OCI-M1 (cell line): ENCODE measurements at regions not wholly inside any gene's neighbourhood (a gene's known extent, or its start where the extent isn't known, plus 50 kb on each side); places are given as distances from the start of the nearest gene placed in this dataset.
"Not testable (repeated sequence)": the region's sequence is repeated elsewhere in the genome, so short reads cannot be mapped to it uniquely, and the experiment has no call there.

Experiments
- DNase-seq: peaks from one replicate; lab custom pipeline; 2025; lab: John Stamatoyannopoulos, UW

DNA sequence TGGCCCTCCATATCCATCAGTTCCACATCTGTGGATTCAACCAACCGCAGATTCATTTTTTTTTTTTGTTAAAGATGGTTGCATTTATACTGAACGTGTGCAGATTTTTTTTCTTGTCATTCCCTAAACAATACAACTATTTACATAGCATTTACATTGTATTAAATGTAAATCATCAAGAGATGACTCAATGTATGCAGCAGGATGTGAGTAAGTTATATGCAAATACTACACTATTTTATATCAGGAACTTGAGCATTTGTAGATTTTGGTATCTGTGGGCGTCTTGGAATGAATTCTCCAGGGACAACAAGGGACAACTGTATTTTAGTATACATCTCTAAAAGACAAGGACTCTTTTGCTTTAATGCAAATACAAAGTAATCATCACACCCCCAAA is 299.2 kb upstream of the ZNF608 start:
- no peak for DNase-seq

DNA sequence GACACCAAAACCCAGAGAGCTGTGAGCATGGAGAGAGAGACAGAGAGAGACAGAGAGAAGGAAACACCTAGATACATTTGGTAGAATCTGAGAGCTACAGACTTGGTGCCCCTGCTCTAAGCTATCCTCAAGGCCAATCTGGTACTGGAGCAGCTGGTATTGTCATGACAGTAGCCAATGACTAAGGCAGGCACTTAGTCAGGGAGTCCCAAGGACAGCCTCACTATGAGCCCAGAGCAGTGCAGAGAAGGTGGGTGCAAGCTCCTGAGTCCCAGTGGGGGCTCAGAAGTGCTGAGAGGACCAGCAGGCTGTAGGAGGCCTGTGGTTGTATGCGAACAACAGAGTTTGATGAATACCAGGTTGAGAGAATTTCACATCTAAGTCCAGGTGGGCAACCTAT is 300.4 kb upstream of the ZNF608 start:
- DNase-seq = no peak

DNA sequence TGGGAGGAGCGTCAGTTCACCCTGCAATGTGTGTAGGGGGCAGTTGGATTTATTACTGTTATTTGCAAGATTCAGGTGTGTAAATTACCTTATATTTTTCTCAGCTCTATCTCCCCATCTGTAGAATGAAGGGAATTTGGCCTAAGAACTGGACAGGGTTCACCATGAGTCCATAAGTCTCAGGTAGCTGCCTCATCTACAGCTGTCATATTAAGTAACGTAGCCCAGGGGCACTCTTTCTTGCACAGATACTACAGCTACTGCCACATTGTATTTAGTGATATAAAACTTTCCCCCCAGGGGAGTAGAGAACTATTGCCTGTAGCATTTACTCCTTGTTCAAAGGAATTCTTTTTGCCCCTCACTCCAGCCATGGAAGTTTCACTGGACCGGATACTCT is 301.4 kb upstream of the ZNF608 start:
- no peak for DNase-seq

DNA sequence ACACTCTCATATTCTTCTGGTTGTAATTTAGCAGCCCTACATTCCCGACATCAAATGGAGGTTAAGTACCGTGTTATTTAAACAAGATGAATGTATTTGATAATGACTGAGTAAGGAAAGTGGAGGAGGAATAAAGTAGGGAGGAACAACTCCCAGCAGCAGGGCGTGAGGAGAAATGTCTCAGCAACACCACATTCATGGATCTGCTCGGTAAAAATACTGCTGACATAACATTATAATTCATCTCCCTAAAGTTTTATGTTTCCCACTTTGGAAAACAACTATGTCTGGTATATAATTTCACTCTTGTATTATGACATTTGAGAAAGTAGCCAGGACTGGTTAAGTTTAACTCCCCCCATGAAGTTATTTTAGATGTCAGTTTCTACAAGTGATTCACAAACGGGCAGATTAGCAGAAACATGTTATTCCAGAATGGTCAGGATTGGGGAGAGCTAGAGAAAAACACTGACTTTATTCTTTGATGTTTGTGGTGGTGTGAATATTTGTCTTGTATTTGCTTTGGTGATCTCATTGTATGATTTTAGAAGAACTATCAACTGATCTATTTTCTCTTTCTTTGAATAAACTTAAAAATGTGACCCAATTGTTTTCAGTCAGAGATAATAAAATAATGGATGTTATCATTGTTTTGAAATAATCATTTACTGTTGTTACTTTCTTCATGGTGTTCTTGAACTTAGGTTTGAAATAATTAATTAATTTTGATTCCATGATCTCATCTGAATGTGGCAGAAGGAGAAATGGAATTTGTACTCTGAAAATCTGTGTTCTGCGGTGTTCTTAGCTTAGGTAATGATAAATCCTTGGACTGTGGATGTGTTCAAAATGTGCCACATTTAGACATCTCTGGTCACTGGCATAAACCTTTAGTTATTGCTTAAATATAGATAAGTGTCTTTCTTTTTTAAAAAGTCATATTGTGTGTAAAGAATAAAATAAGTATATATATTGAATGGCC is 303.6 kb upstream of the ZNF608 start:
- no peak for DNase-seq

DNA sequence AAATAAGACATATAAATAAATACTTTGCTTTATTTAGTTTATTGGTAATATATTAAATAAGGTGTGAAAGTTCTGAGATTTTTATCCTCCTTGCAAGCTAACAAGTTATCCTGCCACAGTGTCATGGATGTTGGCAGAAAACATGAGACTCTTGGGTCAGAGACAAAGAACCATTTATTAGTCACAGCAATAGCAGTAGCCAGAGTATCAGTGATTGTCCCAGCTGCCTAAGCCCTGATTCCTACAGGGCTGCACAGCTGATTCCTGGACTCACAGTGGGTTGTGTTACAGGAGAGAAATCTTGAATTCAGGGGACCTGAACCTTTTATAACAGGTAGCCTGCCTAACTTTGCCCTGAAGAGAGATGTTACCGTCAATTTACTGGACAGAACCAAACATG is 304.5 kb upstream of the ZNF608 start:
- no peak for DNase-seq

DNA sequence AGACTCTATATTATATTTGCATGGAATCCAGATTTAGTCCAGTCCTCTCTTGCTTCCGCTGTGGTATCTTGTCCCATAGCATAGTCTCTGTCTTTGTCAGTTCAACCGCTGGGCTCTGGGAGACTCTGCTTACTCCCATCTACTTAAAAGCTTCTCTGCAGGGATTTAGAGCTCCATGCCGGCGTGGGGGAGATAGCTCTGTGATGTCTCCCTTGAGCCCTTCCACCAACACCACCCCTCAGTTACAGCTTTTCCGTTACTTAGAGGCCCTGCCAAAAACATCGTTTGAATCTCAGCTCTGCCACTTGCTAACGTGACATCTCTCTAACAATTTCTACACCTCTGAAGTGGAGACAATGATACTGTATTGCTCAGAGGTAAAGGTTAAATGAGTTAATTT is 306.1 kb upstream of the ZNF608 start:
- no peak for DNase-seq

DNA sequence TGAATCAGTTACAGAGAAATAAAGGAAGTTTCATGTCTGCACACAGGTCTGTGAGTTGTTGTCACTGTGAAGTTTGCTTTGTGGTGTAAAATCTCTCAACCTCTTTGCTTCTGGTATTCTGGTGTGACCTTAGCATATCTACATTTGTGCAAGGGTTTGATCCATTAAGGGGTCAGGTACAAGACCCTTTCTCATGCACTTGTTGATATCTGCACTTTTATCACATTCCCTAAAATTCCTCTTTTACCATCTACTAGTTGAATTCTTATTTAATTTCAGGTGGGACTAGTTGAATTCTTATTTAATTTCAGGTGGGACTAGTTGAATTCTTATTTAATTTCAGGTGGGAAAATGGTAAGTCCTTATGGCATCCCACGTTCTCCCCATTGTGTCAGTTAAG is 306.7 kb upstream of the ZNF608 start:
- no peak for DNase-seq

DNA sequence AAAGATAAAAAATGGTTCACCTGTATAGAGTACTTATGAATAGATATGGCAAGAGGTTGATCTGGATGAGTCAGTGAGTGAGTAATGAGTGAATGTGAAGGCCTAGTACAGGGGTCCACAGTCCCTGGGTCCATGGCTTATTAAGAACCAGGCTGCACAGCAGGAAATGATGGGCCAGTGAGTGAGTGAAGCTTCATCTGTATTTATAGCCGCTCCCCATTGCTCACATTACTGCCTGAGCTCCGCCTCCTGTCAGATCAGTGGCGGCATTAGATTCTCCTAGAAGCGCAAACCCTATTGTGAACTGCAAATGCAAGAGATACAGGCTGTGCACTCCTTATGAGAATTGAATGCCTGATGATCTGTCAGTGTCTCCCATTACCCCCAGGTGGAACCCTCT is 307.7 kb upstream of the ZNF608 start:
- DNase-seq = no peak

DNA sequence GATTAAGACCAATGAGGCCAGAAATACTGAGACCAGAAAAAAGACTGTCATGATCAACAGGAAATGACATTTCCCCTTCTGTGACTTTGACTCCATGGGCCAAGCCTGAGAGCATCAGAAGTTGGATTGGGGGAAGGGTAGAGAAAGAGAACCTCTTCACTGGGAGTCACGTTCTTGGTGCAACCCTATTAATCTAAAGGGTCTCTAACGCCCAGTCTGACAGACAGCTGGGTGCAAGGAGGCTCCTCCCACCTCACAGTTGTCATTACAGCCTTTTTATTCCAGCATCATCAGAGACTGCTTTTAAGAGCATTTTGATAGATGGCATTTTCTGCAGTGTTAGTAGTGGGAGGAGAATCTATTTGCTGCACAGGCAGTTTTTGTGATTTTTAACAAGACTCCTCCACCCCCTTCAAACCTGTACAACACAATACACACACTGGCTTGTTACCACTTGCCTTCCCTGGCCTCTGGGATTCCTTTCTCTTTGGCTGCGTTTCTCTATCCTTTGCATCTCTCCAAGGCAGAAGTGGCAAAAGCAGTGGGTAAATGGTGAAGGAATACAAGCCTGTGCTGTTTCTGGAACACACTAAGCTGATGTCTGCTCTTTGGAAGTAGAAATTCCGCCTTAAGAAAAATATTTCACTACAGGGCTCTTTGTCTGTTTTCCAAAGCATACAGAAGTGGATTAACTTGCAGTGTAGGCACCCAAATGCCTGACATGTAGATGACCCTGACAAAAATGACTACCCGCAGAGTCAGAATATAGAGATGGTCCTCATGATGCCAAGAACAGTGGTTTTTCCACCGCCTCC is 310.4 kb upstream of the ZNF608 start:
- DNase-seq = no peak

DNA sequence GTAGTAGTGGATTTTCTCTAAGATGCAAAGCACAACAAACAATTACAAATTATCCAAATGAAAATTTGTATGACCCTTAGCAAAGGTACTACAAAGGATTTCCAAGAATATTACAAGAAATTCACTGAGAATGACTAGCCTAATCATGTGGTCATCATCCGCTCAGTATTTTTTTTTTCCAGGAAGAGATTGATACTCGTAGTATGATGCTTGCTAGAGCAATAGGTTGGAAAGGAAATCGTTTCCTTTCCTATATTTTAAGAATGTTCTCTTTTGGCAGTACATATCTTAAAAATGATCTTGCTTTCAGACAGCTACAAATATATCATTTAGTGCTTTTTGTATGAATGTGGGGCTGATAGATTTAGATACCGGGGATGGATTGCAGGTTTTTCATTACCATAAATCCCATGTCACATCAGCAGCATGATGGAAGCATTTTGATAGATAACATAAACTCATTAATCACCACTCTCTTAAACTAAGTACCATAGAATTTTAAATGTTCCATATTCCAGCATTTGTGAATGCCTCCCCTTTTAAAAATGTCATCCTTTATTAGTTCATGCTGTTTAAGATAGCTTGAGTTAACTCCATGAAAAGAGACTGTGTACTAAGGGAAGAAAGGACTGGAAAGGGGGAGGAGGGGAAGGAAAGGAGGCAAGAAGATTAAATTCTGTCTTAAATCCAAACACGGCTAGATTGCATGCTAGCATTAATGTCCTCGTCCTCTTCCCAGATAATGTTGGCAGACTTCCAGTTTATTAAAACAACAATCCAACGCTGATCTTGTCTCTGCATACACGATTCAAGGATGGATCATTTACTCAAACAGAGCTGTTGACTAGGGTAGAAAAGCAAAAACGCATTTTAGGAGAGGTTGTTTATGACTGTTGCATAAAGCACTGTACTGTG is 311.7 kb upstream of the ZNF608 start:
- DNase-seq = no peak

DNA sequence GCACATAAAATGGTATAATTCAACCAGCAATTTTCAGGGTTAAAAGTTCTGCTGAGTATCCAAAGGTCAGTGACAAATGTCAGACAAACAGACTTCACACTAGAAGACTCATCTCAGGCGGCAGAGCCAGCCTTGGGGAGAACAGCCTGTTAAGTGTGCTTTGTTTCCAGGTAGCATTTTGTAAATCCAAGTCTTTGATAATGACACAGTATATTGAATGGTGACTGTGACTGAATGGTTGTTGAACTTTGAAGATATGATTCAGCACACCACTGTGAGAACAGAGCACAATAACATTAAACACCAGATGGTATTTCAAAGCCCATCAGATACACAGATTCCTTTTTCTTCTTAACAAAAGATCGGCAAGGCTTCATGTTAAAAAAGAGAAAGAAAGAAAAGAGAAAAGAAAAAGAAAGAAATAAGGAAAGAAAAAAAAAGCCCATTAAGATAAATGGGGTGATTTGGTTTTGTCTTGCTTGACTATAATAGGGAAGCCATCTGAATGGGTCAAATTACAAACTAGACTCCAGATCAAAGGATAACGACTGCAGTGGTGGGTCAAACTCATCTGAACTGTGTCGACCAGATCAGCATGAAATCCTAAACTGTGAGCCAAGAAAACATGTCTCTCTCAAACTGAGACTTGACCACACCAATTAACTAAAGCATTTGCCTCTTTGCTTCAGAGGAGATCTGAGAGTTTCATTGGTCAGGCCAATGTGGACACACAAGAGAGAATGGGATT is 313.0 kb upstream of the ZNF608 start:
- no peak for DNase-seq

DNA sequence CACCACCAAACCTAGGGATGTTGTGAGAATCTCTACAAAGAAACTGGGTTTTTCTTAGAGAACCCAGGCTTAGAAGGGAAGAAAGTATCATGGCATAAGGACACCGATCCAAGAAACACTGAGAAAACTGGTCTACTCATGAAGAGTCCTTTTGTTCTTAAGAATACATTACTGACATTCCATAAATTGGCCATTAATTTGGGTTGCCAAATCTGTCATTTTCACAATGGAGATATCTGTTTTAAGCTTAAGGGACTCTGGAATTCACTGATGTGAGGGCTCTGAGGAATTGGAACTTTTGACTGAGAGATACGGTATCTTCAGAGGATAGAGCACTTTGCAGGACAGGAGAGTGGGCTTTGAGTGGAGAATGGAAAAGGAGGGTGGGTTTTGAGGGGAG is 315.3 kb upstream of the ZNF608 start:
- DNase-seq = no peak

DNA sequence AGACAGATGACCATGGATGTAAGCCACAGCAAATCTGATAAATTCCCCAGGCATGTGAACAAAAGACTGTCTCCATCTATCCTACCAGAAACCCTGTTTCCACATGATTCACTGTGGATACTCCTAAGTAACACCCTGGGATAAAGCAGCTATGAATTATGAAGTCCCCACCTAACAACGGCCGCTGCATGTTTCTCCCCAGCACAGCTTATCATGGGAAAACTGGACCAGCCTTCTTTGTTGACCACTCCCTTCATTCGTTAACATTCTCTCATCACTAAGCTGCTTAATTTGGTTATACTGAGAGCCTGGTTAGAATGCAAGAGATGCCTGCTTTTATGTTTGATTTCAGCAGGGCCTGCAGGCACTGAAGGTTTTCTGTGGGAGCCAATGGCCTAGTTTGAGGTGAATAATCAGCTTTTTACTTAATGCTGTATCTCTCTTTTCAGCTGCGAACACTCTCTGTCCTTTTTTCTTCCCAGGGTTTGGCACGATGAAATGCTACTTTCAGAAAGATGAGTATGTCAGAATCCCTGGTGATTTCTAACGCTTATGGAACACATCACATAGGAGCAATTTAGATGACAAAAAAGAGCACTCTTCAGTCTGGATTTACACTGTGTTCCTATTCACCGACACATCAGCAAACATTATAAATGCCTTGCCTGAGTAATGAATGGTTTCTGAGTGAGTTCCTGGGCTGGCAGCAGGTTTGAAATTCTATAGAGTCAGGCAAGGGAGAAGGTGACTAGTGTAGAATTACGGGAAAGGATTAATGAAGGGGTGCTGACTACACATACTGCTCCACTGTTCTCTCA is 318.4 kb upstream of the ZNF608 start:
- no peak for DNase-seq

DNA sequence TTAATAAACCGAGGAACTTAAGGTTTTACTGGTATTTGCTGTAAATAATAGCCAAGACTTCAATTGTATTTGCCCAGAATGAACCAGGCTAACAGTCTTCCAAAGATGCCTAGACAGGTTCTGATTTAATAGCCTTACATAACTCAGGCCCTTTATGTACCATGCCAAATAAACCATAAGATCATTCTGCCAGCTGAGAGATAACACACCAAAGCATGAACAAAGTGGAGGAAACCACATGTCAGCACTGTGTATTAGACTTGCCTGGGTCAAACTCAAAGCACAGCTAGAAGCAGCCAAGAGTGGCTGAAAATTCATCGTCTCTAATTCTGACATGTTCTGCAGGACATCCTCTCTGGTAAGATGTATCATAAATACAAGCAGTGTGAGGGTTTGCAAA is 319.3 kb upstream of the ZNF608 start:
- DNase-seq = no peak

DNA sequence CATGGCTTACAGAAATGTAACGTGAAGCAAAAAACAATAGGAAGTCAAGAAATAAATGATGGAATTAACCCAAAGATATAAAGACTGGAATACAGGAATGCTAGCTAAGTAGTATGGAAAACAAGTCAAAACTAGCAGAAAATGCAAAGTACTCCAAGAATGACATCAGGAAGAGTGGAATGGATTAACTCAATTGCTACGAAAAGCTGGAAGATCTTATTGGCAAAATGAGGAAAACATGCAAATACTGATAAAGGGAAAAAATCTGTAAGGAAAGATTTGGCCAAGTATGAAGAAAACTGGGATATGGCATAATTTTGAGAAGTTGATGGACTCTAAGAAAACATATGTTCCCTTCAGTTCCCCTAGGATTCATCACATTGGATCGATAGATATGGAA is 324.5 kb upstream of the ZNF608 start:
- DNase-seq = no peak

DNA sequence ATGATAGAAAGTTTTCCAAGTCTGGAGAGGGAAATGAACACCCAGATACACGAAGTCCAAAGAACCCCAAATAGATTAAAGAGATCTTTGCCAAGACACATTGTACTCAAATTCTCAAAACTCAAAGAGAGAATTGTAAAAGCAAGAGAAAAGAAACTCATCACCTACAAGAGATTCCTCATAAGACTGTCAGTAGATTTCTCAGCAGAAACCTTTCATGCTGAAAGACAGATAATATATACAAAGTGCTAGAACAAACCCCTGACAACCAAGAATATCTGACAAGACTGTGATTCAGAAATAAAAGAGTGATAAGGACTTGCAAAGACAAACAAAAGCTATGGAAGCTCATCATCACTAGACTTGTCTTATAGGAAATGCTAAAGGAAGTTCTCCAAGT is 326.7 kb upstream of the ZNF608 start:
- DNase-seq = no peak

DNA sequence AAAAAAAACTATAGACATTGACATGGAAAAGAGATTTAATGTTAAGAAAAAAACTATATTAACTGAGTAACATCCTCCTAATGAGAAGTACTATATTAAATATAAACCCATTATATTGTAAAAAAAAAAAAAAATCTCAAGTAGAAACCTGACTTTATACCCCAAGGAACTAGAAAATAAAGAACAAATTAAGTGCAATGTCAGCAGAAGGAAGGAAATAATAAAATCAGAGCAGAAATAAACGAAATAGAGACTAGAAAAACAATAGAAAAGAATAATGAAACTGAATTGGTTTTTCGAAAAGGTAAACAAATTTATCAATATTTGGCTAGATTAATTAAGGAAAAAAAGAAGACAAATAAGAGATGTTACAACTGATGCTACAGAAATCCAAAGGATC is 329.1 kb upstream of the ZNF608 start:
- DNase-seq = no peak

DNA sequence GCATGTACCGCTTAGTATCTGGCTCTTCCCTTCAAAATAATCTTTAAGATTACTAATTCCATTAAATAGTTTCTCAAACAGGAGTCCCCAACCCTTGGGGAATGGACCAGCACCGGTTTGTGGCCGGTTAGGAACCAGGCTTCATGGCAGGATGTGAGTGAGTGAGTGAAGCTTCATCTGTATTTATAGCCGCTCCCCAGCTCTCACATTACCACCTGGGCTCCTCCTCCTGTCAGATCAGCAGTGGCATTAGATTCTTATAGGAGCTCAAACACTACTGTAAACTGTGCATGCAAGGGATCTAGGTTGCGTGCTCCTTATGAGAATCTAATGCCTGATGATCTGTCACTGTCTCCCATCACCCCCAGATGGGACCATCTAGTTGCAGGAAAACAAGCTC is 332.6 kb upstream of the ZNF608 start:
- DNase-seq = not testable (repeated sequence)

DNA sequence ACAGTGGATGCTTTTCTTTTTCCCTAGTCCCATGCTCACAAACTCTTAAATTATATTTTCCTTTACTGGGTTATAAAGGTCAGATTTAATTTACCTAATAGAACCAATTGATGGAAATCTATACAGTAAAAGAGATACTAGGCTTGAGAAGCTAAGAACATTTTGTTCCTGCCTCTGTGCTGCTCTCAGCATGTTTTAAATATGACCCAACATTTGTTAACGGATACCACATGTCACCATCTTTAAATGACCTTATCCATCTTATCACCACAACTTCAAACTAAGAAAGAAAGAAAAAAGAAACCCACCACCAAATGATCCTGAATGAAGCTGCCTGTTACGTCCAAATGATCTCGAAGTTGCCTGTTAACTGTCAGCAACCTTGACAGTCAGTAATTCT is 334.7 kb upstream of the ZNF608 start:
- DNase-seq = no peak

DNA sequence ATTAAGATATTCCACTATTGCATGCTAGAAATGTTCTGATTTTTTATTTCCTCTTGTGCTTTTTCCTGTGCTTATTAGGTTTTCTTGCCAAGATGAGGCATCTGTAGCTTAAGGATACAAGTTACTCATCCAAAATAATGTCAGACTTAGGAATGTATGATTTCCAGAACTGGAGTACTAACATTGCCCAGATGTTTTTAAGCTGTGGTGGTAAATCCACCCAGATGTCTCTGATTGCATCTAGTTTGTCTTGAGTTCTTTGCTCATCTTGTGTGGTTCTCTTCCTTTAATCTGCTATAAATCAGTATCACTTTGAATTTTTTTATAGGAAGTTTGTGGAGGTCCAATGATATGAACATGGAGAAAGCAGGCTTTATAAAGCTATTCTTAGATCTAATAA is 337.5 kb upstream of the ZNF608 start:
- no peak for DNase-seq
